Astrocyte (in vitro differentiated cells and primary cell): ENCODE measurements at regions not wholly inside any gene's neighbourhood (a gene's known extent, or its start where the extent isn't known, plus 50 kb on each side); places are given as distances from the start of the nearest gene placed in this dataset.

Experiments
- DNase-seq: peaks from one replicate; pipeline ENCODE4 v3.0.0-alpha.2; 2010; ENCODE audit warnings: low read depth
- FAIRE-seq: peaks from 2 replicates; lab custom pipeline; 2011; peaks lifted over from hg19 to GRCh38; lab: Jason Lieb, UNC
- H2AFZ ChIP-seq: 2 replicates; pipeline ENCODE4 v1.6.0; 2012; ENCODE audit warnings: low read depth, low read length, inconsistent platforms
- H3K27ac ChIP-seq: 2 replicates; pipeline ENCODE4 v1.5.1; 2011; ENCODE audit warnings: low read depth, low read length, inconsistent platforms
- H3K27me3 ChIP-seq: 2 replicates; pipeline ENCODE4 v1.6.0; 2011; ENCODE audit warnings: low read length, inconsistent platforms; ENCODE audit not compliant: insufficient read depth
- H3K36me3 ChIP-seq: 2 replicates; pipeline ENCODE4 v1.5.1; 2011; ENCODE audit warnings: low read length, inconsistent platforms; ENCODE audit not compliant: insufficient read depth
- H3K4me1 ChIP-seq: 2 replicates; pipeline ENCODE4 v1.5.1; 2011; ENCODE audit warnings: low read length, inconsistent platforms; ENCODE audit not compliant: insufficient read depth
- H3K4me2 ChIP-seq: 2 replicates; pipeline ENCODE4 v1.6.0; 2012; ENCODE audit warnings: low read length, inconsistent platforms
- H3K4me3 ChIP-seq: 2 replicates; pipeline ENCODE4 v1.5.1; 2011; ENCODE audit warnings: low read depth, mild to moderate bottlenecking, low read length, inconsistent platforms; ENCODE audit not compliant: insufficient read depth
- H3K79me2 ChIP-seq: 2 replicates; pipeline ENCODE4 v1.6.0; 2012; ENCODE audit warnings: mild to moderate bottlenecking, low read length, inconsistent platforms; ENCODE audit not compliant: insufficient read depth
- H3K9ac ChIP-seq: 2 replicates; pipeline ENCODE4 v1.6.0; 2012; ENCODE audit warnings: mild to moderate bottlenecking, low read length, inconsistent platforms
- H3K9me3 ChIP-seq: 2 replicates; pipeline ENCODE4 v1.5.1; 2012; ENCODE audit warnings: low read depth, mild to moderate bottlenecking, low read length, inconsistent platforms; ENCODE audit not compliant: insufficient read depth
- H4K20me1 ChIP-seq: 2 replicates; pipeline ENCODE4 v1.6.0; 2012; ENCODE audit warnings: low read length, inconsistent platforms; ENCODE audit not compliant: insufficient read depth
- H3K27ac Mint-ChIP-seq: one replicate; pipeline ENCODE4 v1.8.0; 2021; ENCODE audit warnings: mild to moderate bottlenecking, mixed read lengths; ENCODE audit not compliant: unreplicated experiment
- H3K27me3 Mint-ChIP-seq: one replicate; pipeline ENCODE4 v1.8.0; 2021; ENCODE audit warnings: low read depth, mixed read lengths; ENCODE audit not compliant: unreplicated experiment
- H3K36me3 Mint-ChIP-seq: one replicate; pipeline ENCODE4 v1.8.0; 2021; ENCODE audit warnings: low read depth, mixed read lengths; ENCODE audit not compliant: unreplicated experiment
- H3K4me1 Mint-ChIP-seq: one replicate; pipeline ENCODE4 v1.8.0; 2021; ENCODE audit warnings: low read depth, mixed read lengths; ENCODE audit not compliant: unreplicated experiment
- H3K4me3 Mint-ChIP-seq: one replicate; pipeline ENCODE4 v1.8.0; 2021; ENCODE audit warnings: mild to moderate bottlenecking, moderate library complexity, mixed read lengths; ENCODE audit not compliant: unreplicated experiment
- H3K9me3 Mint-ChIP-seq: one replicate; pipeline ENCODE4 v1.8.0; 2021; ENCODE audit warnings: mild to moderate bottlenecking, mixed read lengths; ENCODE audit not compliant: unreplicated experiment
- CTCF ChIP-seq: IDR thresholded peaks from 2 replicates; pipeline ENCODE4 v1.5.1; 2011; ENCODE audit warnings: low read depth, mild to moderate bottlenecking, inconsistent platforms, low read length, moderate library complexity; ENCODE audit not compliant: insufficient read depth
- EZH2 ChIP-seq: IDR thresholded peaks from 2 replicates; pipeline ENCODE4 v1.6.1; 2012; ENCODE audit warnings: mild to moderate bottlenecking, low read length, inconsistent platforms; ENCODE audit not compliant: insufficient read depth

GRCh38 chr11:109140426-109140825 lies 281.6 kb upstream of the C11orf87 start:
- Mint-ChIP-seq H3K27me3 (peaks cover 1% of the 10 kb centered on the region), H3K4me1 (no peaks in the 10 kb centered on the region), H3K36me3 (no peaks in the 10 kb centered on the region), H3K27ac (no peak overlapping the region), H3K9me3 (no peaks in the 10 kb centered on the region), H3K4me3 (no peak overlapping the region)
- no peak for FAIRE-seq
- Histone ChIP-seq H3K9me3 (no peaks in the 10 kb centered on the region), H3K79me2 (no peaks in the 10 kb centered on the region), H3K9ac (no peak overlapping the region), H4K20me1 (no peaks in the 10 kb centered on the region), H3K4me1 (no peaks in the 10 kb centered on the region), H2AFZ (no peak overlapping the region), H3K4me2 (no peak overlapping the region), H3K36me3 (no peaks in the 10 kb centered on the region), H3K4me3 (no peak overlapping the region), H3K27me3 (no peaks in the 10 kb centered on the region), H3K27ac (no peak overlapping the region)
- no peak for DNase-seq
- TF ChIP-seq EZH2 (no peak), CTCF (no peak)

- no peak overlapping the region for H3K9ac ChIP-seq
- TF ChIP-seq CTCF (no peak), EZH2 (no peak)
- H2AFZ ChIP-seq: no peak overlapping the region
- H3K4me3 ChIP-seq: no peak overlapping the region
- H3K4me2 ChIP-seq: no peak overlapping the region
- Mint-ChIP-seq H3K4me3 (no peak overlapping the region), H3K4me1 (no peaks in the 10 kb centered on the region), H3K36me3 (no peaks in the 10 kb centered on the region), H3K27me3 (peaks cover 1% of the 10 kb centered on the region), H3K9me3 (no peaks in the 10 kb centered on the region), H3K27ac (no peak overlapping the region)
- no peaks in the 10 kb centered on the region for H3K79me2 ChIP-seq
- no peaks in the 10 kb centered on the region for H3K4me1 ChIP-seq
- DNase-seq (no peak), FAIRE-seq (no peak)
- H4K20me1 ChIP-seq: no peaks in the 10 kb centered on the region
- H3K36me3 ChIP-seq: no peaks in the 10 kb centered on the region
- no peak overlapping the region for H3K27ac ChIP-seq
- no peaks in the 10 kb centered on the region for H3K27me3 ChIP-seq
- H3K9me3 ChIP-seq: no peaks in the 10 kb centered on the region
Measured at GRCh38 chr11:109140857-109141515, 281.0 kb upstream of the C11orf87 start.

GRCh38 chr11:109145287-109145686 lies 276.7 kb upstream of the C11orf87 start:
- no peak overlapping the region for H3K9ac ChIP-seq
- H3K36me3 Mint-ChIP-seq: no peaks in the 10 kb centered on the region
- H3K4me1 Mint-ChIP-seq: no peaks in the 10 kb centered on the region
- H3K4me2 ChIP-seq: no peak overlapping the region
- H3K79me2 ChIP-seq: no peaks in the 10 kb centered on the region
- no peak overlapping the region for H3K4me3 Mint-ChIP-seq
- H3K9me3 ChIP-seq: no peaks in the 10 kb centered on the region
- H3K36me3 ChIP-seq: no peaks in the 10 kb centered on the region
- H3K4me1 ChIP-seq: no peaks in the 10 kb centered on the region
- no peak for DNase-seq
- FAIRE-seq: no peak
- H3K4me3 ChIP-seq: no peak overlapping the region
- H3K27ac Mint-ChIP-seq: no peak overlapping the region
- no peak overlapping the region for H3K27ac ChIP-seq
- TF ChIP-seq CTCF (no peak), EZH2 (no peak)
- no peaks in the 10 kb centered on the region for H4K20me1 ChIP-seq
- H3K27me3 Mint-ChIP-seq: peaks cover 1% of the 10 kb centered on the region
- no peaks in the 10 kb centered on the region for H3K27me3 ChIP-seq
- H3K9me3 Mint-ChIP-seq: no peaks in the 10 kb centered on the region
- no peak overlapping the region for H2AFZ ChIP-seq
